CD14-positive monocyte (primary cell): ENCODE measurements at regions not wholly inside any gene's neighbourhood (a gene's known extent, or its start where the extent isn't known, plus 50 kb on each side); places are given as distances from the start of the nearest gene placed in this dataset.

Experiments
- DNase-seq, 3 donors: peaks; one replicate each; pipeline ENCODE4 v3.0.0-alpha.2; 2011 to 2022
- H2AFZ ChIP-seq: 2 replicates; pipeline ENCODE4 v1.6.0; 2012; ENCODE audit warnings: mild to moderate bottlenecking, low read depth, low read length, inconsistent platforms; ENCODE audit not compliant: insufficient read depth, poor library complexity, severe bottlenecking
- H3K27ac ChIP-seq, 2 donors: 1 replicate in 1 of 2; 2 replicates in 1 of 2; pipeline ENCODE4 v1.5.1; 2012 to 2013; ENCODE audit warnings: low read length in 2 of 2, control low read depth in 1 of 2, inconsistent platforms in 1 of 2, low read depth in 1 of 2, mild to moderate bottlenecking in 1 of 2
- H3K27me3 ChIP-seq, 2 donors: one replicate each; pipeline versions ENCODE4 v1.6.0 to v1.6.1; 2011 to 2013; ENCODE audit warnings: low read length in 2 of 2; ENCODE audit not compliant: control insufficient read depth in 2 of 2, insufficient read depth in 2 of 2
- H3K36me3 ChIP-seq, 2 donors: replicated peaks in 1 of 2; 1 replicate in 1 of 2; 2 replicates in 1 of 2; pipeline versions ENCODE4 v1.5.1 to v1.6.1; 2012 to 2013; ENCODE audit warnings: low read length in 2 of 2, control low read depth in 1 of 2, inconsistent platforms in 1 of 2, mild to moderate bottlenecking in 1 of 2; ENCODE audit not compliant: insufficient read depth in 2 of 2, control insufficient read depth in 1 of 2
- H3K4me1 ChIP-seq, 2 donors: 1 replicate in 1 of 2; 2 replicates in 1 of 2; pipeline versions ENCODE4 v1.5.1 to v1.6.1; 2012 to 2013; ENCODE audit warnings: low read length in 2 of 2, control low read depth in 1 of 2, inconsistent platforms in 1 of 2, mild to moderate bottlenecking in 1 of 2, moderate library complexity in 1 of 2; ENCODE audit not compliant: insufficient read depth in 2 of 2, control insufficient read depth in 1 of 2
- H3K4me2 ChIP-seq: replicated peaks from 2 replicates; pipeline ENCODE3; 2012; ENCODE audit warnings: low read length, moderate library complexity, mild to moderate bottlenecking; ENCODE audit not compliant: poor library complexity, severe bottlenecking; ENCODE audit errors: extremely low read depth
- H3K4me3 ChIP-seq, 3 experiments: fragments of 200-600 bp in 1 of 3; sonication (generic) in 1 of 3; replicated peaks in 1 of 3; 1 replicate in 2 of 3; 2 replicates in 1 of 3; pipeline ENCODE4 v1.5.1; 2011 to 2013; ENCODE audit warnings: low read length in 3 of 3, mild to moderate bottlenecking in 3 of 3, control low read depth in 2 of 3, low read depth in 2 of 3, inconsistent platforms in 1 of 3, moderate library complexity in 1 of 3
- H3K79me2 ChIP-seq: 2 replicates; pipeline ENCODE4 v1.6.0; 2012; ENCODE audit warnings: mild to moderate bottlenecking, control low read depth, inconsistent platforms, low read length, moderate library complexity; ENCODE audit not compliant: insufficient read depth
- H3K9ac ChIP-seq: 2 replicates; pipeline ENCODE4 v1.6.0; 2017; ENCODE audit warnings: low read length, mild to moderate bottlenecking; ENCODE audit not compliant: insufficient read depth, poor library complexity, severe bottlenecking
- H3K9me3 ChIP-seq, 2 donors: replicated peaks in 1 of 2; 1 replicate in 1 of 2; 2 replicates in 1 of 2; pipeline versions ENCODE4 v1.5.1 to v1.6.1; 2012 to 2013; ENCODE audit warnings: low read length in 2 of 2, control low read depth in 1 of 2; ENCODE audit not compliant: control insufficient read depth in 1 of 2, insufficient read depth in 1 of 2
- H4K20me1 ChIP-seq: 2 replicates; pipeline ENCODE4 v1.6.0; 2012; ENCODE audit warnings: mild to moderate bottlenecking, low read length, control low read depth, moderate library complexity; ENCODE audit not compliant: insufficient read depth
- H3K27ac Mint-ChIP-seq, 7 donors: one replicate each; pipeline ENCODE4 v1.8.0; 2020; ENCODE audit warnings: mild to moderate bottlenecking in 7 of 7, mixed read lengths in 7 of 7, moderate library complexity in 6 of 7, inconsistent platforms in 2 of 7
- H3K27me3 Mint-ChIP-seq, 3 donors: one replicate each; pipeline ENCODE4 v1.8.0; 2021 to 2022; ENCODE audit warnings: low read depth in 3 of 3, mild to moderate bottlenecking in 3 of 3, mixed read lengths in 3 of 3, moderate library complexity in 3 of 3, inconsistent platforms in 1 of 3
- H3K36me3 Mint-ChIP-seq, 2 donors: one replicate each; pipeline ENCODE4 v1.8.0; 2020; ENCODE audit warnings: mixed read lengths in 2 of 2, inconsistent platforms in 1 of 2, mild to moderate bottlenecking in 1 of 2
- H3K4me1 Mint-ChIP-seq: one replicate; pipeline ENCODE4 v1.8.0; 2020; ENCODE audit warnings: mild to moderate bottlenecking, mixed read lengths
- H3K4me3 Mint-ChIP-seq, 2 donors: one replicate each; pipeline ENCODE4 v1.8.0; 2020; ENCODE audit warnings: mild to moderate bottlenecking in 2 of 2, mixed read lengths in 2 of 2, moderate library complexity in 1 of 2
- H3K9me3 Mint-ChIP-seq, 7 donors: one replicate each; pipeline ENCODE4 v1.8.0; 2020 to 2022; ENCODE audit warnings: mixed read lengths in 7 of 7, mild to moderate bottlenecking in 6 of 7, moderate library complexity in 6 of 7, inconsistent platforms in 2 of 7
- CTCF ChIP-seq: fragments of 200-600 bp; IDR thresholded peaks from one replicate; pipeline ENCODE4 v1.8.0; 2022; ENCODE audit warnings: antibody characterized with exemption, mild to moderate bottlenecking
- WGBS: methylation state at CpG from one replicate; pipeline ENCODE4 v1.1.5; 2013; ENCODE audit warnings: missing lambda C conversion rate; ENCODE audit not compliant: insufficient coverage; 5-methylcytosine and 5-hydroxymethylcytosine counted together
- intact Hi-C, 2 donors: fragments of 100-400 bp; cut with micrococcal nuclease; formaldehyde crosslinking; loops; one replicate each; pipeline versions ENCODE4 v1.15.0 to v1.15.1; 2023

DNA sequence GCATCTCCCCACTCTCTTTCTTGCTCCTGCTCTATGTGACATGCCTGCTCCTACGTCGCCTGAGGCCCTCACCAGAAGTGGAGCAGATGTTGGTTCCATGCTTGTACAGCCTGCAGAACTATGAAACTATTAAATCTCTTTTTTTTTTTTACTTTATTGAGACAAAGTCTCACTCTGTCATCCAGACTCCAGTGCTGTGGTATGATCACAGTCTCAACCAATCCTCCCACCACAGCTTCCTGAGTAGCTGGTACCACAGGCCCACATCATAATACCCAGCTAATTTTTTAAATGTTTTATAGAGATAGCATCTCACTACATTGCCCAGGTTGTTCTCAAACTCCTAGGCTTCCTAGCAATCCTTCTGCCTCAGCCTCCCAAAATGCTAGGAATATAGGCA lies 1067.7 kb downstream of the PCDH9 start:
- Mint-ChIP-seq H3K9me3 (peaks cover 0 to 8% (median 2%) of the 10 kb centered on the region in 7 donors), H3K36me3 (no peaks in the 10 kb centered on the region), H3K4me1 (no peaks in the 10 kb centered on the region), H3K4me3 (no peak overlapping the region), H3K27me3 (peaks cover 0 to 2% (median 0%) of the 10 kb centered on the region in 3 donors), H3K27ac (no peak overlapping the region)
- Histone ChIP-seq H3K9me3 (peaks cover 0 to 3% of the 10 kb centered on the region in 2 donors), H3K4me3 (no peak overlapping the region), H3K27ac (no peak overlapping the region), H3K79me2 (no peaks in the 10 kb centered on the region), H3K27me3 (no peaks in the 10 kb centered on the region), H3K4me2 (no peak overlapping the region), H2AFZ (no peak overlapping the region), H3K9ac (no peak overlapping the region), H3K36me3 (no peaks in the 10 kb centered on the region), H3K4me1 (no peaks in the 10 kb centered on the region), H4K20me1 (no peaks in the 10 kb centered on the region)
- 95% methylated on average over 2 of the region's 2 CpGs for WGBS
- intact Hi-C loops = no loop called here
- TF ChIP-seq CTCF = no peak
- no peak for DNase-seq

DNA sequence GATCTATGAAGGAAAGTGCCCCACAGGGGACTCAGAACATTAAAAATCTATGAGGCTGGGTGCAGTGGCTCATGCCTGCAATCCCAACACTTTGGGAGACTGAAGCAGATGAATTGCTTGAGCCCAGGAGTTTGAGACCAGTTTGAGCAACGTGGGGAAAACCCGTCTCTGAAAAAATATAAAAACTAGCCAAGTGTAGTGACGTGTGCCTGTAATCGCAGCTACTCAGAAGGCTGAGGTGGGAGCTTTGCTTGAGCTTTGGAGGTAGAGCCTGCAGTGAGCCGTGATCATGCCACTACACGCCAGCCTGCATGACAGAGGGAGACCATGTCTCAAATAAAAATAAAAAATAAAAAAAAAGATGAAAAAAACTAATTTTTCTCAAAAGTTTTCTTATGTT lies 1070.6 kb downstream of the PCDH9 start:
- no peaks in the 10 kb centered on the region for H3K4me1 Mint-ChIP-seq
- peaks cover 0 to 4% (median 2%) of the 10 kb centered on the region in 7 donors for H3K9me3 Mint-ChIP-seq

More for the DNA sequence above, 1070.6 kb downstream of the PCDH9 start:
- Mint-ChIP-seq H3K27ac (no peak overlapping the region), H3K4me3 (no peak overlapping the region), H3K27me3 (no peaks in the 10 kb centered on the region), H3K36me3 (no peaks in the 10 kb centered on the region)
- H3K36me3 ChIP-seq = no peaks in the 10 kb centered on the region
- no peak overlapping the region for H3K9ac ChIP-seq
- H3K4me1 ChIP-seq = no peaks in the 10 kb centered on the region
- no peak overlapping the region for H3K4me2 ChIP-seq
- no peak overlapping the region for H2AFZ ChIP-seq
- no peak overlapping the region for H3K27ac ChIP-seq
- H3K9me3 ChIP-seq = no peaks in the 10 kb centered on the region
- no peaks in the 10 kb centered on the region for H3K27me3 ChIP-seq
- no peak for DNase-seq
- H4K20me1 ChIP-seq = no peaks in the 10 kb centered on the region
- no peaks in the 10 kb centered on the region for H3K79me2 ChIP-seq
- intact Hi-C loops = no loop called here
- 100% methylated on average over 4 of the region's 6 CpGs for WGBS
- no peak overlapping the region for H3K4me3 ChIP-seq
- TF ChIP-seq CTCF = no peak
